GM18502 (cell line): ENCODE measurements at regions not wholly inside any gene's neighbourhood (a gene's known extent, or its start where the extent isn't known, plus 50 kb on each side); places are given as distances from the start of the nearest gene placed in this dataset.

Experiments
- ATAC-seq: cut with Tn5 transposase; IDR thresholded peaks from one replicate; pipeline ENCODE4 v1.9.1; 2021; ENCODE audit warnings: mild to moderate bottlenecking; ENCODE audit not compliant: unreplicated experiment, poor library complexity

DNA sequence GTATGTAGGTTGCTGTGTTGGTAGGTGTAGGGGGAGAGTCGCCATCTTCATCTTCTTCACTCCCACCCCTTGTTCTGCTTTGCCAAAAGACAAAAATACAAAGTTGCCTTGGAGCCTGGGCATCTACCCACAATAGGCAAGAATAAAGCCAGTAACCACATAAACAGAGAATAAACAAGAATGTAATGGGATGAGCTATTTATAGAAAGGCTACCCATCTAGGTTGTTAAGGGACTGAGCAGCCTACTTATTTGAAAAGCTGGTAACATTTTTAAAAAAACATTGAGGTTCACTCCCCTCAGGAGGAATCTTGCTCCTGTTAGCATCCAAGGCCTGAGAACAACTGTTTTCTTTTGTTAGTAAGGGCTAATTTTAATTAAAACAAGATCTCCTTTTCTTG is 301.4 kb upstream of the STXBP5 start:
- no peak for ATAC-seq

DNA sequence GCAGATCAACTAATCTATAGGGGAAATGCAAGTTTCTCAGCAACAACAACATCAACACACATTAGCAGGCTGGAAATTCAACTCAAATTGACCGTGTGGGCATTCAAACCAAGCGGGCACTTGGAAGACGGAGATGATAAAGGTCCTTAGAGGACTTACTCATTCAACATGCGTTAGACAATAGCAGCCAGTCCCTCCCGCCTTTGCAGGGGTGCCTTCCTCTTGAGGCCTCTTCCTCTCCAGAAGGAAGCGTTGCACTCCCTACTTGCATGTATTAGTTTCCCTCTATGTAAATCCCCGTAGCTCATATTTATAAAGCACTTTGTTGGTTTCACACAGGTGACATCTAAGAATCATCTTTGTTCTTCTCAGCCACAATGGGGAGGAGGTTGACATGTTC is 300.8 kb upstream of the STXBP5 start:
- no peak for ATAC-seq

DNA sequence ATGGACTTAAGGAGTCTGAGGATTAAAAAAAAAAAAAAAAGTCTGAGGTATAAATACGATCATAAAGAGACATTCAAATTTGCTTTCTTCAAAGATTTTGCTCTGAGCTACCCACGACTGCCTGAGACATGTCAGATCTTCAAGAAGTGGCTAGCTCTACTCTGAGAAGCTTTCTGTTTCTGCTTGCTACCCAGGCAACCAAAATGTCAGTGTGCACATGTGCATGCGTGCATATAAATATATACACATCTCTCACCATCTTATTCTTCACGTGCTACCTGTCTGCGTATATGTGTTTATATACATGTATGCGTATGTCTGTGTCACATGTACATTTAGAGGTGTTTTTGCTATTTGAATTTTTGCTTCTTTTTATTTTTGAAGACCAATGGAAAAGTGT is 299.6 kb upstream of the STXBP5 start:
- no peak for ATAC-seq

DNA sequence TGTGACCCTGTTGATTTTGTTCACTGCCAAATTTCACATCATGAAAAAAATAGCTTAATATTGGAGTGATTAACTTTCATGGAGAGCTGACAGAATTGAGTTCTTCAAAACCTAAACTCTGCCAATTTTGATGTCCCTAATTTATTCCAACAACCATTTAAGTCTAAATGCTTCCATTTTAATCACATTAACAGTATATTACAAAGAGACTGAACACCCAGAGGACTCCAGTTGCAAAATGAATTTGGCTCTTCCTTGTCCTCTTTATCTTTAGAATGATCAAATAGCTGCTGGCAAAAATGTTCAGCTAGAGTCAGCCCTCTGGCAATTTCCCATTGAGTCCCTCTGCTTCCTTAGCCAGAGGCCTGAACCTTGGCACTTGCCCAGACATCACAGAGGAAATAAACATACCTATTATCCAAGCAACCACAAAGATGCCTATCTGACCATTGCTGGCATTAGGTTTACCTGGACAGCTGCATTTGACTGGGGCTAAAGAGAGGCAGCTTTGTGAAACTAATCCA is 299.0 kb upstream of the STXBP5 start:
- no peak for ATAC-seq

DNA sequence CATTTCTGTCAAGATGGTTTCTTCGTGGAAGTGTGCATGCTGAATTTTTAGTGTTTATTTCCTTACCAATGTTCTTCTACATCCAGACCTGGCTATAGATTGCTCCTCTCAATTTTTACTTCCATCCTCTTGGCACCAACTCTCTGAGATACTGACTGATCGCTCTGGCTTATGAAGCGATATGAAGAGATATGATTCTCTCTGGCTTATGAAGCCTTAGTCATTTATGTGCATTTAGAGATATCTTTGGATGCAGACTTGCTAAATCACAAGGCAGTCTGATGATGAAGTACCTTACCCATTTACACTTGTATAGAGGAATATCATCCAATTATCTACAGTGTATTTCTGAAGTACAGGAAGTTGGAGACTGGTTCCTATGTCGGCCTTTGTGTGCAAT is 295.4 kb upstream of the STXBP5 start:
- ATAC-seq, result no peak

DNA sequence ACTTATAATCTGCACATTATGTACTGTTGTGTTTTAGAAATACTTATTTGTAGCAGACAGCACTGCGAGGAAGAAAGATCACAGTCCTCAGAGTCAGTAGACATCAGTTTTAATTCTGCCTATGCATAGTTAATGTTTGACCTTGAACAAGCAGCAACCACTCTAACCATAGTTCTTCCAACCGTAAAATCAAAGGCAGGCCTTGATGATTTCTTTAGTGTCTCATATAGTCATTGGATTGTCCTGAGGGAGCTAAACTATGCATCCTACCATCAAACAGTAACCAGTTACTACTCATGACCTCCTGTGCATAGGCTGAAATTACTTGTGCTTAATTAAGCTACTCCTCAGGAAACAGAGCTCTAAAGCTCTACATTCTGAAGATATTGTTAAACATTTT is 294.8 kb upstream of the STXBP5 start:
- ATAC-seq, result no peak

DNA sequence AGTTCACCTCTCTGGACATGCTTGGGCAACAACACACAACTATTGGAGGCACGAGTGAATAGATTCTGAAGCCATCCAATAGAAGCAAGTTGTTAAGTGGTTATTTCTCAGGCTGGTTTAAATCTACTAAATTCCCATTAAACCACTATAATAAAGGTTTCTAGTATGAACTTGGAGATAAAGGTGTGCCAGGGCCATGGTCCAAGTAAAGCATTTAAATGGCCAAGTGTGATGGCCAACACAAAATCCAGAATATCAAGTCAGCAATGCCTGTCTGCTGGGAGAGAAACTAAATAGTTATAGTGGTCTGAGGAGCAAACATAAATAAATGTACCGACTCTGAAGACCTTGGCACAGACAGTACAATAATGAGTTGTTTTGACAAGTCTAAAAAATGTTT is 294.3 kb upstream of the STXBP5 start:
- no peak for ATAC-seq

DNA sequence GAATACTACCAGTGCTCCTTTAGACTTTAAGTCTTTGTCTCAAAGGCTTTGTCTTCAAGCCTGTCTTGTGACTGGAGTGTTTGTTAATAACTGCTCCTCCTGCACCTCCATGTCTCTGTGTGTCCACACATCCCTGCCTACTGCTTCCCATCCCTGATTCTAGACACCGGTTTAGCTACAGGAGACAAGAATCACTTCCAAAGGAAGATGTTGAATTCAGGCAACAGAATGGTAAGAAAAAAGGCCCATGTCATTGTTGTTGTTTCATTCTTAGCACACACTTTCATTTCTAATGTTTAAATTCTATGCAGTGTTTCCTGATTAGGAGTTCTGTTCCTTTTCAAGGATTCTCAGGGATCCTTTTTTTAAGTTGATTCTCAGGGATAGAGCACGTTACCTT is 293.6 kb upstream of the STXBP5 start:
- no peak for ATAC-seq

DNA sequence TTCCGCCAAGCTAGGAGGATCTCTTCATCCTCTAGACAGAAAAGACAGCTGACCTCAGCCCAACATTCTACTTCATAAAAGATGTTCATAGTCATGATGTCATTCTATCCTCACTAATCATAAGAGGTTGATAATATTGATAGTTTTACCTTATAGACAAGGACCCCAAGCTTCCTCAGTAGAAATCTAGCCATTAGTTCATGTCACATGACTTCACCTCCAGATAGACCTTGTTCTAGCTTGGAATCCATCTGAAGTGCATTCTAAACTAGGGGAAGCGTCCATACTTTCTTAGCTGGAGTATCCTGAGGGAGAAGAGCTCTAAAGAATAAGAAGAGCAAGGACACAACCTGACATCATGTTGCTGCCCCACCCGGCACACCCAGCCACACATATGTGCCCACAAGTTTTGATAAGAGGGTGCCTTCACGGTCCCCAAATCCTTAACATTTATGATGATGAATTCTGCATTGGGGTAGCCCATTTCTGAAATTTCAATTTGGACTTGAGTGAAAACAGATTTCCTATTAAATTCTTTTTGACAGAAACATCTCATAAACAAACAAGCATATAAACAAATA is 292.5 kb upstream of the STXBP5 start:
- no peak for ATAC-seq

DNA sequence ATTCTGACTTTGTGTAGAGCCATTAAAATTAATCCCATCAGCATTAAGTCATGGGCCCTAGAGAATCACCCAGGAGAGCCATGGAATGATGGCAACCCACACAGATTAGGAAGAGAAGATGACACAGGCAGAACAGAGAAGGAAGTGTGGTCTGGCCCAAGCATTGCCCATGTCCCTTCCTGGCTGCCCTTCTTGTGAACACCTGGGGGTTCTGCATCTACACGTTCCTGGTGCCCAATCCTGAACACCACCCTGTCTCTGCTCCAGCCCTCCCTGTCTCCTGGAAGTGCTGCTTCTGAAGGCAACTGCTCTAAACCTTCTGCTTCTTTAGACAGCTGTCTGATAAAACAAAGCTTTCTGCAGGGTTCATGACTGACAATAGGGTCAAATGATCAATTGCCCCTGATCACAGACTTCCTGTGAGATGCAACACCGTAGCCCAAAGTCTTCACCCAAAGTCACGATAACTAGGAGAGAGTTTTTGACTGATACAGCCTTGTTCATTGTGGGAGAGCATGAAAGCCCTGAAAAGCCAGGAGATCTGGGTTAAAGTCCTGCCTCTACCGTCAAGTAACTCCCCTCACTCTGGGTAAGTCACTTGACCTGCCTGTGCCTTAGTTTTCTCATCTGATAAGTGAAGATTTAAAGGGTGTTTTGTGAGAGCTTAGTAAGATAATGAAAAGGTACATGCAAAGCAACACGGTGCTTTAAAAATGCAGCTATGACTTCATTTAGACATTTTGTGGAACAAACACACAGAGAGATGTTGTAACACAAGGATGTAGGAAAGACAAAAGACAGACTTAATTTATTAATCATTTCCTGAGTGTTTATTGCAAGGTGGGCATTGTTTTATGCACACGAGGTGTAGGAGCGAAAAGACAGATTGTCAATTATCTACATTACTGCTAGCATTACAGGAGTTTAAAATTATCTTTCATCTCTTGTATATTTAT is 291.2 kb upstream of the STXBP5 start:
- no peak for ATAC-seq

DNA sequence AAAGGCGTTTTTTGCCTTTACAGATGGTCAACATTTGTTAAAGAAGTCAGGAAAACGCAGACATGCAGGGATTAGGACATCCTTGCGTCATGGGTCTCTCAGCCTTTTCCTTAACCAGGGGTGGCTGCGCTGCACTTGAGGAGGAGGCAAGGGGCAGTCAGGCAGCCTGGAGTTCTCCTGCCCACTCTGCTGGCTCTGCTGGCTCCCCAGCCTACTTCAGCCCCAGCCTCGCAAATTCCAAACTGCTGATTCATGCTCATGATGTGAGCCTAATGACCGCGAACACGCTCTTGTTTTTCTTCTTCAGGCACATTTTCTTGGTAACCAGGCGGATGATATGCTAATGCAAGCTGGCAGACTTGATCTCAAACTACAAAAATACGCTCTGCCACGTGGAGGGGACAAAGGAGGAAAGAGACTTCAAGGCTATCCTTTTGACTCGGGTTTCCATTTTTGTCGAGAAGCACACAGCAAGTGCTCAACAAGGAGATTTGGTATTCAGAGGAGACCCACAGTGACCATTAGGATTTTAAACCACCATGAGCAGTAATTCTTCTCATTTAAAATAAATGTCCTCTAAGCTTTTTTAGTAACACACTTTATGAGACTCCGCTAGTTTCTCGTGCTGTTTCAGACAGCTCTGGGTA is 290.3 kb upstream of the STXBP5 start:
- no peak for ATAC-seq

DNA sequence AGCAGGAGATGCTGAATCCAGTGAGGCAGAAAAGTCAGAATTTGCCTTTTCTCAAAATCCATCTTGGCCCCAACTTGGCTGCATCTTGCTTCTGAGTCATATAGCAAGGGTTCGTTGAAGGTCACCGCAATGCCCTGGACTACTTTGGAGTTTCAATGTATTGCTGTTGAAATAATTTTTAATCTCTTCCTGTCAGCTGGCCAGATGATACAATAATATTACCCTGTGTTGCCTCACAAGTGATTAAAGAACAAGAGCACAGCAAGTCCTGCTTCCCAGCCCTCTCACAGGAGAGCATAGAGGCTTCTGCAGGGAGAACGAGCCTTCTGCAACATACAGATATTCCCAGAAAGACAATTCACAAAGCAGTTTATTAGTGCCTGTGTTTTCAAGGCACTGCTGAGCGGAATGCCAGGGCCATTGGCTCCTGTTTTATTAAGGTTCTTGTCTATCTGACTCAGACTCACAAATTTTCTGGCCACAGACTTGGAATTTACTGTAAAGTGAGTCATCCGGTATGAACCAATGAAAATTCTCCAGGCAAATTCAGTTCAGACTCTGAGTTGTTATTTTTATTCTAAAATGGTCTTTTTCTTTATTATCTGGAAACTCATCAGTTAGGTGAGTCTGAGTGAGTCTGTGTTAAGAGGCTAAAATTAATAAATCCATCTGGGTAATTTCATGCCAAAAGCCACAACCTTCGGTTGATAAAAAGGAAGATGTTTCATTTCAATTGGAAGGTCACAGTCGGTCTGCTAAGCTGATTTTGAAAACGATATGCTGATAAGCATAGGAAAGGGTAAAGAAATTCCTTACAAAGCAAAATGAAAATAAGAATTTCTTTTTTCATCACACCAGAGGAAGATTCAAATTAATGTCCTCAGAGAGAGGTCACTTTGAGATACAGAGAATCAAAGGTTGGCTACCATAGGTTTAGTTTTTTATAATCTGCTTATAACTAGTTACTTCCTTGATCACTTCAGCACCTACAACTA is 289.4 kb upstream of the STXBP5 start:
- ATAC-seq, result no peak

DNA sequence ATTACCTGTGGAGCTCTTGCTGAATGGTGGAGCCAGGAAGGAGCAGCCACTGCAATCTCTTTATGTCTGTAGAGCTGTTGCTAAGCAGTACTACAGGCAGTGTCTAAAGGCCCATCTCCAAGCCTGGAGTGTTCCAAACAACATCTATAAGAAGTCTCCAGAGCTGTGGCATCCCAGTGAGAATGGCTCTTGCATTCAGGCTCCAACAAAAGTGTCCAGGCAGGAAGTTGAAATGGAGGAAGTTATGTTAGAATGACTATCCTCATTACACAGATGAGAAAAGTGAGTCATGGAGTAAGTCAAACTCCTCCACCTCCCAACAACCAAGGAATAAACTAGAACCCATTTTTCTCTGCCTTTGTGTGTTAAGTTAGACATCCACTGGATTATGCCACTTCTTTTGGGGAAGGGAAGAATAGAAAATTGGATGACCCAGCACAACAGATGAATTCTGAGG is 288.5 kb upstream of the STXBP5 start:
- ATAC-seq, result no peak

DNA sequence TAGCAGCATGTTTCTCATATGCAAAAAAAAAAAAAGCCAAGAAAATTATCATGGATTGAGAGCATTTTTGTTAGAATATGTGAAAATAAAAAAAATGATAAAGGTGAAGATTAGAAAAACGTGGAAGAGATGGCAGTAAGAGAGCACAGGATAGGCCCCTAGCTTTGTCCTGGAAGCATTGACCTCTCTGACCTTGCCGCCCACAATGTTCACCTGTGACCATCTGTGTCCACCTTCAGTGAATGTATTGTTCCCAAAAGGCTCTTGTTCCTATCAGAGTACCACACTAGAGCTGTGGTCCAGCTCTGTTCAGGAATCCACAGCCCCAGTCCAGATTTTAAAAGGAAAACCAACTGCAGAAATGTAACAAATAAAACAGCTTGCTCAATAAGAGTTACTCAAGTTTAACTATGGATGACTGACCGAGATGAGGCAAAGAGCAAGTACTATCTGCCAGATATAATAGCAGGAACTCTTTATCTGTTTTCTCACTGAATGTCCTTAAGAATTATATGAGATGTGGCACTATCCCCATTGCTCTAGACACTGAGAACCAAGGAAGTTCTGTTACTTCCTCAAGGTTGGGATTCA is 287.7 kb upstream of the STXBP5 start:
- ATAC-seq, result no peak

DNA sequence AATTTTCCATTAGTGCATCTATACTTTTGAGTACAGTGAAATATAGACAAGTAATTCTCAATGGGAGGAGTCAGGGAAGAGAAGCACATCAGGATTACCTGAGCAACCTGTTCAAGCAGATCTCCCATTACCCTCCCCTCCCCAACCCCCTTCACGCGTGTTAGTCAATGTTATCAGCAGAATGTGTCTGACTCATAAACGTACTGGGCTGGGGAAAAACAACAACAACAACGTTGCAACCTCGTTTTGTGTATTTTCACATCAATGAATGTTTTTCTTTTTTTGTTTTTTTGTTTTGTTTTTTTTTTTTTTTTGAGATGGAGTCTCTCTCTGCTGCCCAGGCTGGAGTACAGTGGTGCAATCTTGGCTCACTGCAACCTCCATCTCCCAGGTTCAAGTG is 287.0 kb upstream of the STXBP5 start:
- ATAC-seq, result no peak

DNA sequence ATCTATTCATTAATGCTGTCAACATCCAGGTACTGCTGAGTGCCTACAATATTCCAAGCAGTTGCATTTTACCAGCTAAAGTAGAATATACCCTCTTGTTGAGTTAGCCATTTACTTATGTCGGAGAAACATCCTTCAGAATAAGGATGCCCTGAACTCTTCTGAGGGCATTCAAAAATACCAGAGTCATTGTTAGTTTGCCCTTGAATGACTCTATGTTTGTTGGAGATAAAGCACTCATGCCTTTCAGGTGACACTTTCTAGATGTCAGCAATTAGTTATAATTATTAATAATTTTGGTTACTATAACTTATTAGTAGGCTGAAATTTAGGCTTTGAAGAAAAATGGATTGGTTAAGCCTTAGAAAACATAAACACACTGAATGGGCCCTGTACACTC is 286.2 kb upstream of the STXBP5 start:
- ATAC-seq, result no peak

DNA sequence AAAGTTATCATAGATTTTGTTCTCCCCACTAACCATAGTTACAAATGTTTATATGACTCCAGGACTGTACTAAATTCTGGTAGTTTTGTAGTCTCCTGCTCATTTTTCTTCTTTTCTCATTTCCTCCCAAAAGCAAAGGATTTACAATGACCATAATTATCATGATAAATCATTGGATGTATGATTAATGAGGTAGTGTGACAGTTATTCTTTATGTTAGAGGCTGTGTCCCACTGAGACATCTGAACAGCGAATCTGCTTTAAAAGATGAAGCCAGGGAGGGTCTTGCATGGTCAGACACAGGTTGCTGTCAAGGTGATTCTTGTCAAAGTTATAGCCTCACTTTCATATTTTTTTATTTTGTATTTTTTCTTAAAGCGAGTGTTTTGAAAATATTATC is 285.2 kb upstream of the STXBP5 start:
- no peak for ATAC-seq

DNA sequence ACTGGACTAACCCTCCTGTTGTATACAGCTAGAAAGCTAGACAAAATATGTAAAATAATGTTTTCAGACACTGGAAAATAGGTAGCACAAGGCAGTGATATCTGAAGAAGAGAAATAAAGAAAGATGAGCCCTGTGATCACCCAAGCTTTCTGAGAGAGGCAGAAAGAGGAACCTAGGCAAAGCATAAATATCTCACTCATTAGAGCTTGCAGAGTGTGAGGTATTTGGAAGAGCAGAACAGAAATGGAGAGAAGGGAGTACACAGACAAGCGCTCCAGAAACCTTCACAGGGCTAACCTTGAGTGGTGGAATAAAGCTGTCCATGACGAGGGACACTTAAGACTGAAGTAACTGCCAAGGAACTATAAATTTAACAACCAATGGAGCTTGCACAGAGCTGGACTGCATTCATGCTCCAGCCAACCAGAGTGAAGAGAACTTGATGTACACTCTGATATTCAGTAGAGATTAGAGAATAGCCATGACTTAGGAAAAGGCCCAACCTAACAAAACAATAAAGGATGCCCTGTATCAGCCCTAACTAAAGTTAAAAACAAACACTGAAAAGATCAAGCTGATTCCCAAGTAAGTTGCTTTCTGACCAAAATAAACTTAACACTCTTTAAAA is 280.9 kb upstream of the STXBP5 start:
- no peak for ATAC-seq

DNA sequence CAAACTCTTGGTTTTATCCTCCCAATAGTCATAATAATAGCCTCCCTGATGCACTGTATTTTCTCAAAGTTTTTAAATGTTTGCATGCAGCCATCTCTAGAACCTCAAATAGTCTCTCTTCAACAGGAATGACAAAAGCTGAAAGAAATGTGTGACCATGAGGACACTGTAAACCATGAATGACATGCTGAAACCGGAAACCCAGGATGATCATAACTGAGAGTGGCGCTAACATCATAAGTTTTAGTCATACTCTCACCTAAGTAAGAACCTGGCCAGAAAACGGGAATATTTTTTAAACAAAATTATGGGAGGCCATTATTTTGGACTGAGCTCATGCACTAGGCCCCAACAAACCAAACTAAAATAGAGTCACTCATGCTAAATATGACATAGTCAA is 278.4 kb upstream of the STXBP5 start:
- no peak for ATAC-seq
